Osteoblast (primary cell): ENCODE measurements at regions not wholly inside any gene's neighbourhood (a gene's known extent, or its start where the extent isn't known, plus 50 kb on each side); places are given as distances from the start of the nearest gene placed in this dataset.

Experiments
- DNase-seq: peaks from one replicate; pipeline ENCODE4 v3.0.0; 2011; ENCODE audit warnings: low spot score, mixed read lengths; ENCODE audit not compliant: insufficient read length; ENCODE audit errors: missing footprints
- H2AFZ ChIP-seq: 2 replicates; pipeline ENCODE4 v1.6.0; 2011; ENCODE audit warnings: mild to moderate bottlenecking, low read length
- H3K27ac ChIP-seq: 2 replicates; pipeline ENCODE4 v1.5.1; 2011; ENCODE audit warnings: mild to moderate bottlenecking, low read depth, low read length, moderate library complexity
- H3K27me3 ChIP-seq: 2 replicates; pipeline ENCODE4 v1.6.0; 2012; ENCODE audit warnings: mild to moderate bottlenecking, control low read depth, inconsistent platforms, low read length, moderate library complexity; ENCODE audit not compliant: insufficient read depth
- H3K36me3 ChIP-seq: 2 replicates; pipeline ENCODE4 v1.5.1; 2011; ENCODE audit warnings: mild to moderate bottlenecking, low read length, control low read depth, moderate library complexity; ENCODE audit not compliant: insufficient read depth
- H3K4me1 ChIP-seq: 2 replicates; pipeline ENCODE4 v1.5.1; 2011; ENCODE audit warnings: mild to moderate bottlenecking, low read length, control low read depth, moderate library complexity; ENCODE audit not compliant: insufficient read depth
- H3K4me2 ChIP-seq: 2 replicates; pipeline ENCODE4 v1.6.0; 2011; ENCODE audit warnings: mild to moderate bottlenecking, low read length; ENCODE audit not compliant: insufficient read depth
- H3K4me3 ChIP-seq: fragments of 200-600 bp; sonication (generic); 3 replicates; pipeline ENCODE4 v1.5.1; 2012; ENCODE audit warnings: mild to moderate bottlenecking, low read length, inconsistent platforms; ENCODE audit not compliant: insufficient read depth
- H3K79me2 ChIP-seq: 2 replicates; pipeline ENCODE4 v1.6.0; 2012; ENCODE audit warnings: mild to moderate bottlenecking, low read length, control low read depth, inconsistent platforms; ENCODE audit not compliant: insufficient read depth
- H3K9me3 ChIP-seq: 2 replicates; pipeline ENCODE4 v1.5.1; 2011; ENCODE audit warnings: low read depth, low read length, control low read depth
- H4K20me1 ChIP-seq: 2 replicates; pipeline ENCODE4 v1.6.0; 2012; ENCODE audit warnings: mild to moderate bottlenecking, low read length, control low read depth; ENCODE audit not compliant: insufficient read depth
- CTCF ChIP-seq: IDR thresholded peaks from 2 replicates; pipeline ENCODE4 v1.5.1; 2011; ENCODE audit warnings: mild to moderate bottlenecking, low read depth, low read length, moderate library complexity; ENCODE audit errors: extremely low read depth

- no peaks in the 10 kb centered on the region for H3K79me2 ChIP-seq
- DNase-seq: no peak
- H2AFZ ChIP-seq: no peak overlapping the region
- H3K4me2 ChIP-seq: no peak overlapping the region
- no peaks in the 10 kb centered on the region for H3K4me1 ChIP-seq
- no peaks in the 10 kb centered on the region for H3K9me3 ChIP-seq
- no peak overlapping the region for H3K4me3 ChIP-seq
- no peaks in the 10 kb centered on the region for H3K36me3 ChIP-seq
- TF ChIP-seq CTCF: no peak
- H4K20me1 ChIP-seq: no peaks in the 10 kb centered on the region
- H3K27ac ChIP-seq: no peak overlapping the region
- no peaks in the 10 kb centered on the region for H3K27me3 ChIP-seq
Observed at GRCh38 chr10:10350050-10350449, 667.6 kb upstream of the CELF2 start.

- no peak overlapping the region for H3K4me2 ChIP-seq
- H3K27me3 ChIP-seq: no peaks in the 10 kb centered on the region
- H4K20me1 ChIP-seq: no peaks in the 10 kb centered on the region
- H3K4me3 ChIP-seq: no peak overlapping the region
- H3K27ac ChIP-seq: no peak overlapping the region
- TF ChIP-seq CTCF: no peak
- H3K36me3 ChIP-seq: no peaks in the 10 kb centered on the region
- H2AFZ ChIP-seq: no peak overlapping the region
- no peaks in the 10 kb centered on the region for H3K4me1 ChIP-seq
- H3K79me2 ChIP-seq: no peaks in the 10 kb centered on the region
- DNase-seq: no peak
- no peaks in the 10 kb centered on the region for H3K9me3 ChIP-seq
Observed at GRCh38 chr10:10351451-10351850, 666.2 kb upstream of the CELF2 start.

GRCh38 chr10:10353326-10353868 is 664.3 kb upstream of the CELF2 start:
- Histone ChIP-seq H3K79me2 (no peaks in the 10 kb centered on the region), H3K9me3 (no peaks in the 10 kb centered on the region), H3K27ac (no peak overlapping the region), H3K27me3 (no peaks in the 10 kb centered on the region), H3K4me3 (no peak overlapping the region), H3K4me1 (no peaks in the 10 kb centered on the region), H3K4me2 (no peak overlapping the region), H4K20me1 (no peaks in the 10 kb centered on the region), H2AFZ (no peak overlapping the region), H3K36me3 (no peaks in the 10 kb centered on the region)
- no peak for TF ChIP-seq CTCF
- DNase-seq: no peak

- Histone ChIP-seq H3K27me3 (no peaks in the 10 kb centered on the region), H3K4me1 (no peaks in the 10 kb centered on the region), H2AFZ (no peak overlapping the region), H3K4me2 (no peak overlapping the region), H3K9me3 (no peaks in the 10 kb centered on the region), H3K27ac (no peak overlapping the region), H4K20me1 (no peaks in the 10 kb centered on the region), H3K36me3 (no peaks in the 10 kb centered on the region), H3K79me2 (no peaks in the 10 kb centered on the region), H3K4me3 (no peak overlapping the region)
- no peak for DNase-seq
- TF ChIP-seq CTCF: no peak
Observed at GRCh38 chr10:10359263-10359662, 658.4 kb upstream of the CELF2 start.
